ENCODE measurements at regions not wholly inside any gene's neighbourhood (a gene's known extent, or its start where the extent isn't known, plus 50 kb on each side); places are given as distances from the start of the nearest gene placed in this dataset.

- H4K20me1 ChIP-seq (ENCODE audit: low read depth, low read length): no peaks in the 10 kb centered on the region
- H3K27me3 ChIP-seq (ENCODE audit: low read length): no peaks in the 10 kb centered on the region
- no peaks in the 10 kb centered on the region for H3K36me3 ChIP-seq (ENCODE audit: low read length)
- TF ChIP-seq CTCF (IDR thresholded peaks at IDR 0.05; ENCODE audit: insufficient read depth, low read length, poor library complexity, severe bottlenecking) (peak; percentile 30), EZH2phosphoT487 (conservative IDR thresholded peaks at IDR 0.05; ENCODE audit: low read length) (no peak)
- H3K9me2 ChIP-seq (replicated peaks; ENCODE audit: insufficient read depth, low read length): no peaks in the 10 kb centered on the region
- H3K4me3 ChIP-seq (ENCODE audit: insufficient read depth, low read length, poor library complexity, severe bottlenecking): no peak overlapping the region
- H3K4me2 ChIP-seq (ENCODE audit: low read depth, low read length, poor library complexity, severe bottlenecking): no peak overlapping the region
- H3K9ac ChIP-seq (ENCODE audit: low read length): no peak overlapping the region
- no peaks in the 10 kb centered on the region for H3K79me2 ChIP-seq (ENCODE audit: insufficient read depth, low read length)
- H3K9me3 ChIP-seq (ENCODE audit: insufficient read depth, low read length): no peaks in the 10 kb centered on the region
- H3K27ac ChIP-seq (ENCODE audit: low read depth, low read length): no peak overlapping the region
- H3F3A ChIP-seq (ENCODE audit: insufficient read depth): no peaks in the 10 kb centered on the region
- H2AFZ ChIP-seq (ENCODE audit: low read depth, low read length, severe bottlenecking): no peak overlapping the region
These were observed 108.6 kb downstream of the ACER2 start for GRCh38 chr9:19517202-19517942.

GRCh38 chr9:19516348-19516747 lies 107.5 kb downstream of the ACER2 start:
- Histone ChIP-seq H3K27ac (ENCODE audit: low read depth, low read length) (no peak overlapping the region), H3K9me2 (replicated peaks; ENCODE audit: insufficient read depth, low read length) (no peaks in the 10 kb centered on the region), H3K4me2 (ENCODE audit: low read depth, low read length, poor library complexity, severe bottlenecking) (no peak overlapping the region), H3K4me3 (ENCODE audit: insufficient read depth, low read length, poor library complexity, severe bottlenecking) (no peak overlapping the region), H3K79me2 (ENCODE audit: insufficient read depth, low read length) (no peaks in the 10 kb centered on the region), H3K9me3 (ENCODE audit: insufficient read depth, low read length) (no peaks in the 10 kb centered on the region), H3K9ac (ENCODE audit: low read length) (no peak overlapping the region), H2AFZ (ENCODE audit: low read depth, low read length, severe bottlenecking) (no peak overlapping the region), H3F3A (ENCODE audit: insufficient read depth) (no peaks in the 10 kb centered on the region), H4K20me1 (ENCODE audit: low read depth, low read length) (no peaks in the 10 kb centered on the region), H3K27me3 (ENCODE audit: low read length) (no peaks in the 10 kb centered on the region), H3K36me3 (ENCODE audit: low read length) (no peaks in the 10 kb centered on the region)
- no peak for TF ChIP-seq EZH2phosphoT487 (conservative IDR thresholded peaks at IDR 0.05; ENCODE audit: low read length)
- no peak for TF ChIP-seq CTCF (IDR thresholded peaks at IDR 0.05; ENCODE audit: insufficient read depth, low read length, poor library complexity, severe bottlenecking)

GRCh38 chr9:19513671-19514275 lies 105.0 kb downstream of the ACER2 start:
- Histone ChIP-seq H3K4me2 (ENCODE audit: low read depth, low read length, poor library complexity, severe bottlenecking) (no peak overlapping the region), H3K79me2 (ENCODE audit: insufficient read depth, low read length) (no peaks in the 10 kb centered on the region), H3K9me2 (replicated peaks; ENCODE audit: insufficient read depth, low read length) (no peaks in the 10 kb centered on the region), H3F3A (ENCODE audit: insufficient read depth) (no peaks in the 10 kb centered on the region), H3K36me3 (ENCODE audit: low read length) (no peaks in the 10 kb centered on the region), H3K9ac (ENCODE audit: low read length) (no peak overlapping the region), H3K27ac (ENCODE audit: low read depth, low read length) (no peak overlapping the region), H3K9me3 (ENCODE audit: insufficient read depth, low read length) (no peaks in the 10 kb centered on the region), H3K27me3 (ENCODE audit: low read length) (no peaks in the 10 kb centered on the region), H3K4me3 (ENCODE audit: insufficient read depth, low read length, poor library complexity, severe bottlenecking) (no peak overlapping the region), H4K20me1 (ENCODE audit: low read depth, low read length) (no peaks in the 10 kb centered on the region), H2AFZ (ENCODE audit: low read depth, low read length, severe bottlenecking) (no peak overlapping the region)
- TF ChIP-seq EZH2phosphoT487 (conservative IDR thresholded peaks at IDR 0.05; ENCODE audit: low read length) (no peak), CTCF (IDR thresholded peaks at IDR 0.05; ENCODE audit: insufficient read depth, low read length, poor library complexity, severe bottlenecking) (no peak)

Data from SU-DHL-6 (cell line).